ENCODE measurements at regions not wholly inside any gene's neighbourhood (a gene's known extent, or its start where the extent isn't known, plus 50 kb on each side); places are given as distances from the start of the nearest gene placed in this dataset.

DNA sequence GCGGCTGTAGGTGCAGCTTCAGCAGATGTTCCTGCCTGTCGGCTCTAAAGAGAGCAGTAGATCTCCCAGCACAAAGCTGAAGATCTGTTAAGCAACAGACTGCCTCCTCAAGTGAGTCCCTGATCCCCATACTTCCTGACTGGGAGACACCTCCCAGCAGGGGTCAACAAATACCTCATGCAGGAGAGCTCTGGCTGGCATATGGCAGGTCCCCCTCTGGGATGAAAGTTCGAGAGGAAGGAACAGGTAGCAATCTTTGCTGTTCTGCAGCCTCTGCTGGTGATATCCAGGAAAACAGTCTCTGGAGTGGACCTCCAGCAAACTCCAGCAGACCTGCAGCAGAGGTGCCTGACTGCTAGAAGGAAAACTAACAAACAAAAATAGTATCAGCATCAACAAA, 337.1 kb upstream of the USP15 start:
- Histone ChIP-seq H3K9me3 (ENCODE audit: low read length) (no peaks in the 10 kb centered on the region), H3K36me3 (ENCODE audit: insufficient read depth, low read length) (no peaks in the 10 kb centered on the region), H3F3A (ENCODE audit: insufficient read depth, low read length, poor library complexity, severe bottlenecking) (no peaks in the 10 kb centered on the region), H3K4me2 (ENCODE audit: low read length) (no peak overlapping the region), H4K20me1 (ENCODE audit: insufficient read depth) (no peaks in the 10 kb centered on the region), H2AFZ (ENCODE audit: low read depth, low read length) (no peak overlapping the region), H3K9me2 (ENCODE audit: insufficient read depth, low read length) (no peaks in the 10 kb centered on the region), H3K27me3 (ENCODE audit: insufficient read depth, low read depth, low read length) (no peaks in the 10 kb centered on the region), H3K9ac (ENCODE audit: low read length) (no peak overlapping the region), H3K79me2 (replicated peaks; ENCODE audit: insufficient read depth, low read length) (no peaks in the 10 kb centered on the region), H3K4me3 (ENCODE audit: low read length) (no peak overlapping the region), H3K27ac (ENCODE audit: low read length) (no peak overlapping the region)
- TF ChIP-seq EP300 (conservative IDR thresholded peaks at IDR 0.05; ENCODE audit: poor library complexity, severe bottlenecking) (no peak), POLR2AphosphoS5 (IDR thresholded peaks at IDR 0.05) (no peak), SMC3 (conservative IDR thresholded peaks at IDR 0.05; ENCODE audit: poor library complexity) (no peak), EZH2 (IDR thresholded peaks at IDR 0.05; ENCODE audit: borderline replicate concordance, insufficient read depth, low read length, poor library complexity, severe bottlenecking) (no peak), RAD21 (conservative IDR thresholded peaks at IDR 0.05) (no peak), MXI1 (conservative IDR thresholded peaks at IDR 0.05; ENCODE audit: poor library complexity, severe bottlenecking) (no peak), TAF1 (IDR thresholded peaks at IDR 0.05; ENCODE audit: low read depth) (no peak)
- TF ChIP-seq, protein P1, sequence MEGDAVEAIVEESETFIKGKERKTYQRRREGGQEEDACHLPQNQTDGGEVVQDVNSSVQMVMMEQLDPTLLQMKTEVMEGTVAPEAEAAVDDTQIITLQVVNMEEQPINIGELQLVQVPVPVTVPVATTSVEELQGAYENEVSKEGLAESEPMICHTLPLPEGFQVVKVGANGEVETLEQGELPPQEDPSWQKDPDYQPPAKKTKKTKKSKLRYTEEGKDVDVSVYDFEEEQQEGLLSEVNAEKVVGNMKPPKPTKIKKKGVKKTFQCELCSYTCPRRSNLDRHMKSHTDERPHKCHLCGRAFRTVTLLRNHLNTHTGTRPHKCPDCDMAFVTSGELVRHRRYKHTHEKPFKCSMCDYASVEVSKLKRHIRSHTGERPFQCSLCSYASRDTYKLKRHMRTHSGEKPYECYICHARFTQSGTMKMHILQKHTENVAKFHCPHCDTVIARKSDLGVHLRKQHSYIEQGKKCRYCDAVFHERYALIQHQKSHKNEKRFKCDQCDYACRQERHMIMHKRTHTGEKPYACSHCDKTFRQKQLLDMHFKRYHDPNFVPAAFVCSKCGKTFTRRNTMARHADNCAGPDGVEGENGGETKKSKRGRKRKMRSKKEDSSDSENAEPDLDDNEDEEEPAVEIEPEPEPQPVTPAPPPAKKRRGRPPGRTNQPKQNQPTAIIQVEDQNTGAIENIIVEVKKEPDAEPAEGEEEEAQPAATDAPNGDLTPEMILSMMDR (IDR thresholded peaks at IDR 0.05; ENCODE audit: poor library complexity, severe bottlenecking): no peak
- TF ChIP-seq, protein P2, sequence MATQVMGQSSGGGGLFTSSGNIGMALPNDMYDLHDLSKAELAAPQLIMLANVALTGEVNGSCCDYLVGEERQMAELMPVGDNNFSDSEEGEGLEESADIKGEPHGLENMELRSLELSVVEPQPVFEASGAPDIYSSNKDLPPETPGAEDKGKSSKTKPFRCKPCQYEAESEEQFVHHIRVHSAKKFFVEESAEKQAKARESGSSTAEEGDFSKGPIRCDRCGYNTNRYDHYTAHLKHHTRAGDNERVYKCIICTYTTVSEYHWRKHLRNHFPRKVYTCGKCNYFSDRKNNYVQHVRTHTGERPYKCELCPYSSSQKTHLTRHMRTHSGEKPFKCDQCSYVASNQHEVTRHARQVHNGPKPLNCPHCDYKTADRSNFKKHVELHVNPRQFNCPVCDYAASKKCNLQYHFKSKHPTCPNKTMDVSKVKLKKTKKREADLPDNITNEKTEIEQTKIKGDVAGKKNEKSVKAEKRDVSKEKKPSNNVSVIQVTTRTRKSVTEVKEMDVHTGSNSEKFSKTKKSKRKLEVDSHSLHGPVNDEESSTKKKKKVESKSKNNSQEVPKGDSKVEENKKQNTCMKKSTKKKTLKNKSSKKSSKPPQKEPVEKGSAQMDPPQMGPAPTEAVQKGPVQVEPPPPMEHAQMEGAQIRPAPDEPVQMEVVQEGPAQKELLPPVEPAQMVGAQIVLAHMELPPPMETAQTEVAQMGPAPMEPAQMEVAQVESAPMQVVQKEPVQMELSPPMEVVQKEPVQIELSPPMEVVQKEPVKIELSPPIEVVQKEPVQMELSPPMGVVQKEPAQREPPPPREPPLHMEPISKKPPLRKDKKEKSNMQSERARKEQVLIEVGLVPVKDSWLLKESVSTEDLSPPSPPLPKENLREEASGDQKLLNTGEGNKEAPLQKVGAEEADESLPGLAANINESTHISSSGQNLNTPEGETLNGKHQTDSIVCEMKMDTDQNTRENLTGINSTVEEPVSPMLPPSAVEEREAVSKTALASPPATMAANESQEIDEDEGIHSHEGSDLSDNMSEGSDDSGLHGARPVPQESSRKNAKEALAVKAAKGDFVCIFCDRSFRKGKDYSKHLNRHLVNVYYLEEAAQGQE (IDR thresholded peaks at IDR 0.05; ENCODE audit: borderline replicate concordance): no peak

DNA sequence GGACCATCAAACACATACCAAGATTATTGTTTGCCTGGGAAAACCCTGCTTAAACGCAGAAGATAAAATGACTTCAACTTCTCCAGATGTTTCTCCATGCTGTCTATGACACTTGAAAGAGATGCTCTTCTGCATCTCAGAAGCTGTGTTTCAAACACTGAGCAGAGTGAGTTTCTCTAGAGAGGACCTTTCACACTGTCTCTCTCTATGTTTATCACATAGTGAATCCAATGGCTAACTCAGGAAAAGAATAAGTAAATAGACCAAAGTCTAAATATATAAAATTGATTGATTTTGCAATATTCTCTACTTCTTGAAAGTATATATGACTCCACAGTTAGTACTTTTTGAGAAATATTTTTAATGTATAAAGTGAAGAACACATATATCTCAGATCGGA, 325.6 kb upstream of the USP15 start:
- H3K9ac ChIP-seq (ENCODE audit: low read length): no peak overlapping the region
- TF ChIP-seq SMC3 (conservative IDR thresholded peaks at IDR 0.05; ENCODE audit: poor library complexity): no peak
- no peak for TF ChIP-seq EP300 (conservative IDR thresholded peaks at IDR 0.05; ENCODE audit: poor library complexity, severe bottlenecking)
- TF ChIP-seq EZH2 (IDR thresholded peaks at IDR 0.05; ENCODE audit: borderline replicate concordance, insufficient read depth, low read length, poor library complexity, severe bottlenecking): no peak
- TF ChIP-seq, protein P2 (IDR thresholded peaks at IDR 0.05; ENCODE audit: borderline replicate concordance): no peak
- H3K27me3 ChIP-seq (ENCODE audit: insufficient read depth, low read depth, low read length): no peaks in the 10 kb centered on the region
- no peak overlapping the region for H3K27ac ChIP-seq (ENCODE audit: low read length)
- H2AFZ ChIP-seq (ENCODE audit: low read depth, low read length): no peak overlapping the region
- no peak overlapping the region for H3K4me3 ChIP-seq (ENCODE audit: low read length)
- no peak overlapping the region for H3K4me2 ChIP-seq (ENCODE audit: low read length)
- no peaks in the 10 kb centered on the region for H3K79me2 ChIP-seq (replicated peaks; ENCODE audit: insufficient read depth, low read length)
- no peaks in the 10 kb centered on the region for H3K9me2 ChIP-seq (ENCODE audit: insufficient read depth, low read length)
- no peaks in the 10 kb centered on the region for H3K36me3 ChIP-seq (ENCODE audit: insufficient read depth, low read length)
- no peaks in the 10 kb centered on the region for H3F3A ChIP-seq (ENCODE audit: insufficient read depth, low read length, poor library complexity, severe bottlenecking)
- no peaks in the 10 kb centered on the region for H4K20me1 ChIP-seq (ENCODE audit: insufficient read depth)
- H3K9me3 ChIP-seq (ENCODE audit: low read length): no peaks in the 10 kb centered on the region

Measured in neural cell (in vitro differentiated cells).